PC-9 (cell line): ENCODE measurements at regions not wholly inside any gene's neighbourhood (a gene's known extent, or its start where the extent isn't known, plus 50 kb on each side); places are given as distances from the start of the nearest gene placed in this dataset.

ENCODE experiments used
- BruUV-seq: library from RNA; stranded (reverse); fragments of 400-500 nt; replicated peaks from 2 replicates; lab custom pipeline; 2021; lab: Mats Ljungman, UMichigan
- CTCF ChIA-PET: fragments of 300-600 bp; sonication (Branson Sonifier 250); formaldehyde crosslinking; loops from one replicate; lab custom pipeline; 2022; ENCODE audit warnings: antibody characterized with exemption; lab: Charles Lee
- POLR2A ChIA-PET: fragments of 300-600 bp; sonication (Branson Sonifier 250); formaldehyde crosslinking; loops from one replicate; lab custom pipeline; 2022; ENCODE audit warnings: antibody characterized with exemption; ENCODE audit not compliant: unreplicated experiment; lab: Charles Lee
- DNase-seq, 2 experiments: peaks; one replicate each; pipeline versions ENCODE4 v3.0.0 to v3.0.0-alpha.2; 2015 to 2022; ENCODE audit warnings: mixed read lengths in 1 of 2
- H2AFZ ChIP-seq: fragments of 200-600 bp; sonication (generic); 2 replicates; pipeline ENCODE4 v1.8.1; 2017; ENCODE audit warnings: antibody characterized with exemption
- H3F3A ChIP-seq: fragments of 200-600 bp; sonication (generic); 2 replicates; pipeline ENCODE4 v1.8.1; 2017; ENCODE audit warnings: antibody characterized with exemption, mild to moderate bottlenecking, low read depth; ENCODE audit not compliant: insufficient read depth
- H3K27ac ChIP-seq: fragments of 200-600 bp; sonication (generic); 2 replicates; pipeline ENCODE4 v1.6.1; 2016; ENCODE audit warnings: mixed run types
- H3K27me3 ChIP-seq: fragments of 200-600 bp; sonication (generic); 2 replicates; pipeline ENCODE4 v1.6.1; 2016; ENCODE audit warnings: low read depth, mixed run types; ENCODE audit not compliant: insufficient read depth
- H3K36me3 ChIP-seq: fragments of 200-600 bp; sonication (generic); 2 replicates; pipeline ENCODE4 v1.6.1; 2016; ENCODE audit warnings: low read depth, mixed run types
- H3K4me1 ChIP-seq: fragments of 200-600 bp; sonication (generic); replicated peaks from 2 replicates; pipeline ENCODE4 v1.6.1; 2016; ENCODE audit warnings: mixed run types; ENCODE audit not compliant: insufficient read depth
- H3K4me2 ChIP-seq: fragments of 200-600 bp; sonication (generic); 2 replicates; pipeline ENCODE4 v1.6.1; 2017; ENCODE audit warnings: mixed run types
- H3K4me3 ChIP-seq: fragments of 200-600 bp; sonication (generic); 2 replicates; pipeline ENCODE4 v1.6.1; 2016; ENCODE audit warnings: mixed run types
- H3K79me2 ChIP-seq: fragments of 200-600 bp; sonication (generic); 2 replicates; pipeline ENCODE4 v1.6.1; 2017; ENCODE audit warnings: low read depth, mixed run types
- H3K9me2 ChIP-seq: fragments of 200-600 bp; sonication (generic); 2 replicates; pipeline ENCODE4 v1.8.1; 2017; ENCODE audit warnings: mild to moderate bottlenecking; ENCODE audit not compliant: insufficient read depth
- H3K9me3 ChIP-seq: fragments of 200-600 bp; sonication (generic); 2 replicates; pipeline ENCODE4 v1.8.1; 2016; ENCODE audit warnings: low read depth; ENCODE audit not compliant: insufficient read depth
- H4K20me1 ChIP-seq: fragments of 200-600 bp; sonication (generic); 2 replicates; pipeline ENCODE4 v1.8.1; 2017; ENCODE audit not compliant: insufficient read depth
- CTCF ChIP-seq: fragments of 200-600 bp; sonication (generic); conservative IDR thresholded peaks from 2 replicates; pipeline ENCODE4 v1.6.1; 2017; ENCODE audit warnings: mixed run types, antibody characterized with exemption, mild to moderate bottlenecking, moderate library complexity
- EZH2 ChIP-seq: fragments of 200-600 bp; sonication (generic); IDR thresholded peaks from 2 replicates; pipeline ENCODE4 v1.8.0; 2017; ENCODE audit warnings: antibody characterized with exemption, low read depth
- intact Hi-C: fragments of 100-400 bp; cut with micrococcal nuclease; formaldehyde crosslinking; loops from one replicate; pipeline ENCODE4 v1.10.0; 2022; ENCODE audit not compliant: unreplicated experiment

- no peak overlapping the region for H3K27ac ChIP-seq
- H3K4me2 ChIP-seq = no peak overlapping the region
- H3K4me1 ChIP-seq = no peaks in the 10 kb centered on the region
- no peaks in the 10 kb centered on the region for H3K36me3 ChIP-seq
- ChIA-PET POLR2A (no interaction called here), CTCF (no interaction called here)
- H2AFZ ChIP-seq = no peak overlapping the region
- no peaks in the 10 kb centered on the region for H3K9me3 ChIP-seq
- no peak for DNase-seq
- H3K9me2 ChIP-seq = no peaks in the 10 kb centered on the region
- no peaks in the 10 kb centered on the region for H3F3A ChIP-seq
- H3K79me2 ChIP-seq = no peaks in the 10 kb centered on the region
- no peaks in the 10 kb centered on the region for H3K27me3 ChIP-seq
- H4K20me1 ChIP-seq = no peaks in the 10 kb centered on the region
- no TSS peak for BruUV-seq
- intact Hi-C loops = no loop called here
- no peak for TF ChIP-seq EZH2
- no peak for TF ChIP-seq CTCF
- no peak overlapping the region for H3K4me3 ChIP-seq
Measured at GRCh38 chrX:40831750-40832149, 96.4 kb upstream of the MED14 start.

- CTCF ChIA-PET = no interaction called here
- no peaks in the 10 kb centered on the region for H4K20me1 ChIP-seq
- H2AFZ ChIP-seq = no peak overlapping the region
- TF ChIP-seq CTCF = no peak
- no peak for TF ChIP-seq EZH2
- DNase-seq = no peak
- intact Hi-C loops = no loop called here
- H3F3A ChIP-seq = no peaks in the 10 kb centered on the region
- H3K9me2 ChIP-seq = no peaks in the 10 kb centered on the region
- no peak overlapping the region for H3K4me3 ChIP-seq
- no peak overlapping the region for H3K4me2 ChIP-seq
- POLR2A ChIA-PET = no interaction called here
- no TSS peak for BruUV-seq
- H3K27ac ChIP-seq = no peak overlapping the region
- no peaks in the 10 kb centered on the region for H3K36me3 ChIP-seq
- no peaks in the 10 kb centered on the region for H3K4me1 ChIP-seq
- H3K9me3 ChIP-seq = no peaks in the 10 kb centered on the region
- H3K27me3 ChIP-seq = no peaks in the 10 kb centered on the region
- H3K79me2 ChIP-seq = no peaks in the 10 kb centered on the region
Measured at GRCh38 chrX:40832723-40833122, 97.4 kb upstream of the MED14 start.

- TF ChIP-seq CTCF (no peak), EZH2 (no peak)
- H3K27ac ChIP-seq = no peak overlapping the region
- POLR2A ChIA-PET = no interaction called here
- H3K9me3 ChIP-seq = no peaks in the 10 kb centered on the region
- intact Hi-C loops = no loop called here
- DNase-seq = no peak
- H3K9me2 ChIP-seq = no peaks in the 10 kb centered on the region
- BruUV-seq = no TSS peak
- H3K4me2 ChIP-seq = no peak overlapping the region
- CTCF ChIA-PET = no interaction called here
- no peaks in the 10 kb centered on the region for H3F3A ChIP-seq
- H3K27me3 ChIP-seq = no peaks in the 10 kb centered on the region
- no peaks in the 10 kb centered on the region for H4K20me1 ChIP-seq
- no peaks in the 10 kb centered on the region for H3K79me2 ChIP-seq
- H3K4me3 ChIP-seq = no peak overlapping the region
- H3K36me3 ChIP-seq = no peaks in the 10 kb centered on the region
- no peaks in the 10 kb centered on the region for H3K4me1 ChIP-seq
- no peak overlapping the region for H2AFZ ChIP-seq
Measured at GRCh38 chrX:40834225-40834624, 98.9 kb upstream of the MED14 start.
